SK-N-SH (cell line): ENCODE measurements at regions not wholly inside any gene's neighbourhood (a gene's known extent, or its start where the extent isn't known, plus 50 kb on each side); places are given as distances from the start of the nearest gene placed in this dataset.

ENCODE experiments used
- CTCF ChIA-PET: fragments of 300-600, 350-600 bp; formaldehyde crosslinking; extraction: SDS; loops from one replicate; lab custom pipeline; 2021; lab: Yijun Ruan, JAX
- POLR2A ChIA-PET: fragments of 350-600 bp; sonication (Branson Sonifier 250); formaldehyde crosslinking; extraction: SDS; loops from one replicate; lab custom pipeline; 2020; ENCODE audit warnings: antibody characterized with exemption, inconsistent platforms; lab: Yijun Ruan, JAX
- DNase-seq: peaks from one replicate; pipeline ENCODE4 v3.0.0; 2012
- H2AFZ ChIP-seq: fragments of 200-600 bp; sonication (generic); 2 replicates; pipeline ENCODE4 v1.8.1; 2016; ENCODE audit warnings: antibody characterized with exemption, mild to moderate bottlenecking, low read depth
- H3F3A ChIP-seq: fragments of 200-600 bp; sonication (generic); replicated peaks from 2 replicates; pipeline ENCODE3; 2016; ENCODE audit warnings: antibody characterized with exemption, mild to moderate bottlenecking; ENCODE audit not compliant: insufficient read depth
- H3K27ac ChIP-seq, 2 experiments: fragments of 200-500 bp in 1 of 2; fragments of 200-600 bp in 1 of 2; sonication (Bioruptor generic) in 1 of 2; sonication (generic), shearing (Covaris generic) in 1 of 2; 2 replicates each; pipeline versions ENCODE4 v1.5.1 to v1.6.1; 2014 to 2016; ENCODE audit warnings: low read depth in 2 of 2, inconsistent platforms in 1 of 2, low read length in 1 of 2, mild to moderate bottlenecking in 1 of 2, mixed read lengths in 1 of 2
- H3K27me3 ChIP-seq: fragments of 200-600 bp; sonication (generic), shearing (Covaris generic); 2 replicates; pipeline ENCODE4 v1.6.1; 2016; ENCODE audit warnings: mixed run types; ENCODE audit not compliant: insufficient read depth
- H3K36me3 ChIP-seq, 2 experiments: fragments of 200-500 bp in 1 of 2; fragments of 200-600 bp in 1 of 2; sonication (Bioruptor generic) in 1 of 2; sonication (generic) in 1 of 2; replicated peaks in 1 of 2; 2 replicates each; pipeline versions ENCODE3 to v1.5.1; 2014 to 2016; ENCODE audit warnings: low read length in 1 of 2, mild to moderate bottlenecking in 1 of 2; ENCODE audit not compliant: insufficient read depth in 2 of 2, control insufficient read depth in 1 of 2
- H3K4me1 ChIP-seq, 2 experiments: fragments of 200-500 bp in 1 of 2; fragments of 200-600 bp in 1 of 2; sonication (Bioruptor generic) in 1 of 2; sonication (generic), shearing (Covaris generic) in 1 of 2; 2 replicates each; pipeline versions ENCODE4 v1.5.1 to v1.6.1; 2014 to 2016; ENCODE audit warnings: low read depth in 1 of 2, low read length in 1 of 2, mixed run types in 1 of 2; ENCODE audit not compliant: insufficient read depth in 2 of 2, control insufficient read depth in 1 of 2
- H3K4me2 ChIP-seq: fragments of 200-600 bp; sonication (generic), shearing (Covaris generic); 2 replicates; pipeline ENCODE4 v1.6.1; 2017; ENCODE audit warnings: mixed run types
- H3K4me3 ChIP-seq, 2 experiments: fragments of 200-500 bp in 1 of 2; fragments of 200-600 bp in 1 of 2; sonication (Bioruptor generic) in 1 of 2; sonication (generic), shearing (Covaris generic) in 1 of 2; 2 replicates each; pipeline versions ENCODE4 v1.5.1 to v1.8.1; 2014 to 2016; ENCODE audit warnings: low read depth in 2 of 2, inconsistent platforms in 1 of 2, low read length in 1 of 2, mild to moderate bottlenecking in 1 of 2, mixed read lengths in 1 of 2, moderate library complexity in 1 of 2
- H3K79me2 ChIP-seq: fragments of 200-600 bp; sonication (generic); 2 replicates; pipeline ENCODE4 v1.8.1; 2017; ENCODE audit warnings: mild to moderate bottlenecking; ENCODE audit not compliant: insufficient read depth
- H3K9ac ChIP-seq: fragments of 200-600 bp; sonication (generic); 2 replicates; pipeline ENCODE4 v1.6.1; 2017; ENCODE audit warnings: mixed run types
- H3K9me2 ChIP-seq: fragments of 200-600 bp; sonication (generic); 2 replicates; pipeline ENCODE4 v1.6.1; 2017; ENCODE audit warnings: mixed run types
- H3K9me3 ChIP-seq: fragments of 200-600 bp; sonication (generic); 2 replicates; pipeline ENCODE4 v1.6.1; 2017; ENCODE audit warnings: mixed run types, mild to moderate bottlenecking, moderate library complexity
- H4K20me1 ChIP-seq: fragments of 200-600 bp; sonication (generic); 2 replicates; pipeline ENCODE4 v1.6.1; 2017; ENCODE audit warnings: mild to moderate bottlenecking, mixed run types; ENCODE audit not compliant: insufficient read depth
- CTCF ChIP-seq: fragments of 200-600 bp; sonication (generic); IDR thresholded peaks from 2 replicates; pipeline ENCODE4 v1.6.1; 2017; ENCODE audit warnings: antibody characterized with exemption, mild to moderate bottlenecking, moderate library complexity
- FOXM1 ChIP-seq: IDR thresholded peaks from 2 replicates; pipeline ENCODE4 v1.4.0; 2012; ENCODE audit warnings: low read depth, mild to moderate bottlenecking
- GABPA ChIP-seq: IDR thresholded peaks from 2 replicates; pipeline ENCODE4 v1.4.0; 2012; ENCODE audit warnings: low read depth, mild to moderate bottlenecking
- MXI1 ChIP-seq: IDR thresholded peaks from 2 replicates; pipeline ENCODE4 v1.6.1; 2012; ENCODE audit warnings: mild to moderate bottlenecking, low read depth, low read length, improper control_type of control experiment
- NFIC ChIP-seq: IDR thresholded peaks from 2 replicates; pipeline ENCODE4 v1.4.0; 2012; ENCODE audit warnings: borderline replicate concordance
- POLR2AphosphoS5 ChIP-seq: IDR thresholded peaks from 2 replicates; pipeline ENCODE4 v1.6.1; 2012; ENCODE audit warnings: low read depth, low read length
- RFX5 ChIP-seq: IDR thresholded peaks from 2 replicates; pipeline ENCODE4 v1.6.1; 2012; ENCODE audit warnings: mild to moderate bottlenecking, improper control_type of control experiment, low read length
- SMC3 ChIP-seq: IDR thresholded peaks from 2 replicates; pipeline ENCODE4 v1.6.1; 2012; ENCODE audit warnings: low read depth, low read length, improper control_type of control experiment
- TEAD4 ChIP-seq: IDR thresholded peaks from 2 replicates; pipeline ENCODE4 v1.4.0; 2012; ENCODE audit warnings: mild to moderate bottlenecking, borderline replicate concordance; ENCODE audit not compliant: insufficient read depth
- USF1 ChIP-seq: IDR thresholded peaks from 2 replicates; pipeline ENCODE4 v1.4.0; 2012; ENCODE audit warnings: low read depth, borderline replicate concordance
- YY1 ChIP-seq: IDR thresholded peaks from 2 replicates; pipeline ENCODE4 v1.4.0; 2012; ENCODE audit warnings: low read depth, mild to moderate bottlenecking
- TF ChIP-seq, protein P1 (sequence below): IDR thresholded peaks from 2 replicates; pipeline ENCODE4 v1.4.0; 2012; ENCODE audit warnings: low read depth, borderline replicate concordance
- TF ChIP-seq, protein P2 (sequence below): IDR thresholded peaks from 2 replicates; pipeline ENCODE4; 2012
- TF ChIP-seq, protein P3 (sequence below): fragments of 150-350 bp; IDR thresholded peaks from 2 replicates; pipeline ENCODE4 v1.6.1; 2017; ENCODE audit warnings: antibody characterized with exemption, low read length, low read depth, borderline replicate concordance

GRCh38 chr16:47986031-47986430, 169.8 kb downstream of the ABCC12 start:
- TF ChIP-seq, protein P1, sequence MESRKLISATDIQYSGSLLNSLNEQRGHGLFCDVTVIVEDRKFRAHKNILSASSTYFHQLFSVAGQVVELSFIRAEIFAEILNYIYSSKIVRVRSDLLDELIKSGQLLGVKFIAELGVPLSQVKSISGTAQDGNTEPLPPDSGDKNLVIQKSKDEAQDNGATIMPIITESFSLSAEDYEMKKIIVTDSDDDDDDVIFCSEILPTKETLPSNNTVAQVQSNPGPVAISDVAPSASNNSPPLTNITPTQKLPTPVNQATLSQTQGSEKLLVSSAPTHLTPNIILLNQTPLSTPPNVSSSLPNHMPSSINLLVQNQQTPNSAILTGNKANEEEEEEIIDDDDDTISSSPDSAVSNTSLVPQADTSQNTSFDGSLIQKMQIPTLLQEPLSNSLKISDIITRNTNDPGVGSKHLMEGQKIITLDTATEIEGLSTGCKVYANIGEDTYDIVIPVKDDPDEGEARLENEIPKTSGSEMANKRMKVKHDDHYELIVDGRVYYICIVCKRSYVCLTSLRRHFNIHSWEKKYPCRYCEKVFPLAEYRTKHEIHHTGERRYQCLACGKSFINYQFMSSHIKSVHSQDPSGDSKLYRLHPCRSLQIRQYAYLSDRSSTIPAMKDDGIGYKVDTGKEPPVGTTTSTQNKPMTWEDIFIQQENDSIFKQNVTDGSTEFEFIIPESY, result no peak
- TF ChIP-seq FOXM1, result no peak
- TF ChIP-seq, all 33 proteins: peak for 0
- H3K4me2 ChIP-seq, result no peak overlapping the region
- H3F3A ChIP-seq, result no peaks in the 10 kb centered on the region
- H3K36me3 ChIP-seq, result no peaks in the 10 kb centered on the region
- no peak overlapping the region for H2AFZ ChIP-seq
- no peaks in the 10 kb centered on the region for H3K9me2 ChIP-seq
- no peaks in the 10 kb centered on the region for H4K20me1 ChIP-seq
- ChIA-PET POLR2A (no interaction called here), CTCF (interaction anchor here (0.8 to 1.5 kb wide), 3 partner anchors 18 to 69 kb away, joined by 3 read pairs; no protein-coding TSS in a partner anchor)
- no peak overlapping the region for H3K4me3 ChIP-seq
- H3K9ac ChIP-seq, result no peak overlapping the region
- DNase-seq, result no peak
- H3K79me2 ChIP-seq, result no peaks in the 10 kb centered on the region
- no peaks in the 10 kb centered on the region for H3K4me1 ChIP-seq
- H3K27me3 ChIP-seq, result no peaks in the 10 kb centered on the region
- no peak overlapping the region for H3K27ac ChIP-seq
- H3K9me3 ChIP-seq, result no peaks in the 10 kb centered on the region

DNA sequence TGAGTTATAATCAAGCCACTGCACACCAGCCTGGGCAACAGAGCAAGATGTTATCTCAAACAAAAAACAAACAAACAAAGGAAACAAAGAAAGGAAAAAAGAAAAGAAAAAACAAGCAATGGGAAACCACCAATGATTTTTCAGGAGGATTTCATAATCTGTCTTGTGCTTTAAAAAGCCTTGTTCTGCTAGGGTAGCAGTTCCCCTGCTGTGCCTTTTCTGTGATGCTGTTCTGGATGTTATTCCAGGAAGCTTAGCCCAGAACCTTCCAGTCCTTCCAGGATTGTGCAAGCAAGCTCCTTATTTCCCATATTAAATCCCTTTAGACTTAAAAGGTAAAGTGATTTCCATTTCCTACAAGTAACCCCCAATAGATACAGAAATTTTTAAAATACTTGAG, 171.1 kb downstream of the ABCC12 start:
- H3K4me2 ChIP-seq, result no peak overlapping the region
- no peaks in the 10 kb centered on the region for H3K9me2 ChIP-seq
- TF ChIP-seq GABPA (no peak), RFX5 (no peak), YY1 (no peak), SMC3 (no peak), MXI1 (no peak), CTCF (no peak), FOXM1 (no peak), USF1 (no peak), TEAD4 (no peak), POLR2AphosphoS5 (no peak), NFIC (no peak)
- TF ChIP-seq, protein P2, sequence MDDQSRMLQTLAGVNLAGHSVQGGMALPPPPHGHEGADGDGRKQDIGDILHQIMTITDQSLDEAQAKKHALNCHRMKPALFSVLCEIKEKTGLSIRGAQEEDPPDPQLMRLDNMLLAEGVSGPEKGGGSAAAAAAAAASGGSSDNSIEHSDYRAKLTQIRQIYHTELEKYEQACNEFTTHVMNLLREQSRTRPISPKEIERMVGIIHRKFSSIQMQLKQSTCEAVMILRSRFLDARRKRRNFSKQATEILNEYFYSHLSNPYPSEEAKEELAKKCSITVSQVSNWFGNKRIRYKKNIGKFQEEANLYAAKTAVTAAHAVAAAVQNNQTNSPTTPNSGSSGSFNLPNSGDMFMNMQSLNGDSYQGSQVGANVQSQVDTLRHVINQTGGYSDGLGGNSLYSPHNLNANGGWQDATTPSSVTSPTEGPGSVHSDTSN, result no peak
- TF ChIP-seq, protein P1, result no peak
- TF ChIP-seq, protein P3, sequence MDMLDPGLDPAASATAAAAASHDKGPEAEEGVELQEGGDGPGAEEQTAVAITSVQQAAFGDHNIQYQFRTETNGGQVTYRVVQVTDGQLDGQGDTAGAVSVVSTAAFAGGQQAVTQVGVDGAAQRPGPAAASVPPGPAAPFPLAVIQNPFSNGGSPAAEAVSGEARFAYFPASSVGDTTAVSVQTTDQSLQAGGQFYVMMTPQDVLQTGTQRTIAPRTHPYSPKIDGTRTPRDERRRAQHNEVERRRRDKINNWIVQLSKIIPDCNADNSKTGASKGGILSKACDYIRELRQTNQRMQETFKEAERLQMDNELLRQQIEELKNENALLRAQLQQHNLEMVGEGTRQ, result no peak
- no peak overlapping the region for H3K9ac ChIP-seq
- H3K36me3 ChIP-seq, result no peaks in the 10 kb centered on the region
- no peaks in the 10 kb centered on the region for H3K79me2 ChIP-seq
- H2AFZ ChIP-seq, result no peak overlapping the region
- no peaks in the 10 kb centered on the region for H3F3A ChIP-seq
- ChIA-PET POLR2A (no interaction called here), CTCF (no interaction called here)
- H3K27me3 ChIP-seq, result no peaks in the 10 kb centered on the region
- H3K9me3 ChIP-seq, result no peaks in the 10 kb centered on the region
- no peaks in the 10 kb centered on the region for H4K20me1 ChIP-seq
- H3K4me1 ChIP-seq, result no peaks in the 10 kb centered on the region
- H3K4me3 ChIP-seq, result no peak overlapping the region
- DNase-seq, result no peak
- no peak overlapping the region for H3K27ac ChIP-seq
